GM12892 (cell line): ENCODE measurements at regions not wholly inside any gene's neighbourhood (a gene's known extent, or its start where the extent isn't known, plus 50 kb on each side); places are given as distances from the start of the nearest gene placed in this dataset.

Experiments
- POLR2A ChIP-seq: IDR thresholded peaks from 2 replicates; pipeline ENCODE4 v1.6.1; 2011; ENCODE audit warnings: low read depth, low read length, control low read depth
- POLR2AphosphoS5 ChIP-seq: IDR thresholded peaks from 2 replicates; pipeline ENCODE4 v1.6.1; 2011; ENCODE audit warnings: low read depth, low read length, control low read depth

DNA sequence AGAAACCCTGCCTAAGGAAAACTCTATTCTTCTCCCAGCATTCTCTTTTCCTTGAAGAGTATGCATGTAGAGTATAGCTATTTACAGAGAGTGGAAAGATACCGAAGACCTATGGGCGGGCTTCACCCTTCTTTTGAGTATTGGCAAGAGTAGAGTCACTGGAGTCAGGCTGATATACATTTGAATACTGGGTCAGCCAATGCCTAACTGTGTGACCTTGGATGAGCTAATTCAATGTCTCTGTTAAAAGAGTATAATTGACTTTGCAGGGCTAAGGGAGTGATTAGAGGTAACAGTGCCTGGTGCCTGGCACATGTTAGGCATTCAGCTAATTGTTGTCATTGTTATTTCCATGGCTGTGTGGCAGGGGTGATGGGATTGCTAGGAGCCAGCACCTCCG is 75.6 kb downstream of the TUSC7 start:
- no peak for TF ChIP-seq POLR2AphosphoS5
- TF ChIP-seq POLR2A, result no peak
